A673 (cell line): ENCODE measurements at regions not wholly inside any gene's neighbourhood (a gene's known extent, or its start where the extent isn't known, plus 50 kb on each side); places are given as distances from the start of the nearest gene placed in this dataset.

Experiments
- BruUV-seq: library from RNA; stranded (reverse); fragments of 400-500 nt; replicated peaks from 2 replicates; lab custom pipeline; 2021; lab: Mats Ljungman, UMichigan
- CTCF ChIA-PET: fragments of 300-600 bp; sonication (Branson Sonifier 250); formaldehyde crosslinking; loops from one replicate; lab custom pipeline; 2022; ENCODE audit warnings: antibody characterized with exemption; lab: Charles Lee
- POLR2A ChIA-PET: fragments of 300-600 bp; sonication (Branson Sonifier 250); formaldehyde crosslinking; loops from one replicate; lab custom pipeline; 2022; ENCODE audit warnings: antibody characterized with exemption; ENCODE audit not compliant: low non-redundant PET; lab: Charles Lee
- DNase-seq: peaks from one replicate; pipeline ENCODE4 v3.0.0-alpha.2; 2015; ENCODE audit warnings: low spot score
- H3K27ac ChIP-seq: fragments of 200-600 bp; sonication (generic); 2 replicates; pipeline ENCODE4 v1.5.1; 2016; ENCODE audit warnings: mixed run types, low read depth, mild to moderate bottlenecking, mixed read lengths, antibody characterized with exemption, low read length; ENCODE audit not compliant: poor library complexity, severe bottlenecking
- H3K27me3 ChIP-seq: fragments of 200-600 bp; sonication (generic); replicated peaks from 2 replicates; pipeline ENCODE4 v1.6.1; 2017; ENCODE audit warnings: mixed run types, low read depth, mild to moderate bottlenecking, mixed read lengths, antibody characterized with exemption, low read length; ENCODE audit not compliant: insufficient read depth, poor library complexity
- H3K36me3 ChIP-seq: fragments of 200-600 bp; sonication (generic); 2 replicates; pipeline ENCODE4 v1.6.1; 2016; ENCODE audit warnings: mixed run types, mild to moderate bottlenecking, mixed read lengths, antibody characterized with exemption, low read length; ENCODE audit not compliant: insufficient read depth, poor library complexity, severe bottlenecking
- H3K4me1 ChIP-seq: fragments of 200-600 bp; sonication (generic); 2 replicates; pipeline ENCODE4 v1.6.1; 2017; ENCODE audit warnings: mixed run types, mild to moderate bottlenecking, mixed read lengths, antibody characterized with exemption, low read length; ENCODE audit not compliant: insufficient read depth, poor library complexity, severe bottlenecking
- H3K4me3 ChIP-seq: fragments of 200-600 bp; sonication (generic); 2 replicates; pipeline ENCODE4 v1.5.1; 2016; ENCODE audit warnings: low read depth, mixed run types, mild to moderate bottlenecking, mixed read lengths, low read length; ENCODE audit not compliant: poor library complexity, severe bottlenecking
- H3K9me3 ChIP-seq: fragments of 200-600 bp; sonication (generic); 2 replicates; pipeline ENCODE4 v1.6.1; 2016; ENCODE audit warnings: mixed run types, low read depth, mild to moderate bottlenecking, mixed read lengths, antibody characterized with exemption, low read length; ENCODE audit not compliant: poor library complexity, severe bottlenecking
- CTCF ChIP-seq: fragments of 300-800, 200-600 bp; sonication (generic); conservative IDR thresholded peaks from 2 replicates; pipeline ENCODE4 v1.5.1; 2017; ENCODE audit warnings: low read depth, mild to moderate bottlenecking, antibody characterized with exemption, low read length, moderate library complexity, mixed read lengths
- EZH2 ChIP-seq: fragments of 200-600 bp; sonication (generic); IDR thresholded peaks from 2 replicates; pipeline ENCODE4 v1.6.1; 2017; ENCODE audit warnings: borderline replicate concordance, low read depth, mild to moderate bottlenecking, mixed read lengths, antibody characterized with exemption, low read length; ENCODE audit not compliant: poor library complexity, severe bottlenecking
- intact Hi-C: fragments of 100-400 bp; cut with micrococcal nuclease; formaldehyde crosslinking; loops from one replicate; pipeline ENCODE4 v1.10.0; 2022; ENCODE audit not compliant: unreplicated experiment

GRCh38 chr9:30127371-30127770, 2257.1 kb upstream of the ACO1 start:
- BruUV-seq: no TSS peak
- Histone ChIP-seq H3K27me3 (no peaks in the 10 kb centered on the region), H3K4me1 (no peaks in the 10 kb centered on the region), H3K4me3 (no peak overlapping the region), H3K27ac (no peak overlapping the region), H3K9me3 (no peaks in the 10 kb centered on the region), H3K36me3 (no peaks in the 10 kb centered on the region)
- TF ChIP-seq CTCF (no peak), EZH2 (no peak)
- POLR2A ChIA-PET: no interaction called here
- CTCF ChIA-PET: no interaction called here
- intact Hi-C loops: no loop called here
- no peak for DNase-seq

GRCh38 chr9:30140407-30140806, 2244.0 kb upstream of the ACO1 start:
- DNase-seq: no peak
- CTCF ChIA-PET: no interaction called here
- Histone ChIP-seq H3K27me3 (no peaks in the 10 kb centered on the region), H3K4me1 (no peaks in the 10 kb centered on the region), H3K36me3 (no peaks in the 10 kb centered on the region), H3K9me3 (no peaks in the 10 kb centered on the region), H3K4me3 (no peak overlapping the region), H3K27ac (no peak overlapping the region)
- intact Hi-C loops: no loop called here
- BruUV-seq: no TSS peak
- POLR2A ChIA-PET: no interaction called here
- TF ChIP-seq EZH2 (no peak), CTCF (no peak)

- intact Hi-C loops: no loop called here
- no peak for DNase-seq
- ChIA-PET POLR2A (no interaction called here), CTCF (no interaction called here)
- no TSS peak for BruUV-seq
- Histone ChIP-seq H3K4me1 (no peaks in the 10 kb centered on the region), H3K4me3 (no peak overlapping the region), H3K27ac (no peak overlapping the region), H3K27me3 (no peaks in the 10 kb centered on the region), H3K9me3 (no peaks in the 10 kb centered on the region), H3K36me3 (no peaks in the 10 kb centered on the region)
- TF ChIP-seq CTCF (no peak), EZH2 (no peak)
These were observed 2223.9 kb upstream of the ACO1 start for GRCh38 chr9:30160570-30160969.
